GM12878 (cell line): ENCODE measurements at regions not wholly inside any gene's neighbourhood (a gene's known extent, or its start where the extent isn't known, plus 50 kb on each side); places are given as distances from the start of the nearest gene placed in this dataset.

Experiments used
- ATAC-seq: fragments of 200-7000 bp; cut with Tn5 transposase; 3 replicates; pipeline ENCODE4 v1.9.1; 2020; ENCODE audit warnings: mild to moderate bottlenecking, moderate library complexity
- BruUV-seq: library from RNA; stranded (reverse); fragments of 400-500 nt; replicated peaks from 2 replicates; lab custom pipeline; 2021; lab: Mats Ljungman, UMichigan
- CTCF ChIA-PET: fragments of 300-600 bp; sonication (Branson Sonifier 250); formaldehyde crosslinking; extraction: SDS; loops from one replicate; lab custom pipeline; 2021; ENCODE audit warnings: inconsistent platforms; lab: Yijun Ruan, JAX
- POLR2A ChIA-PET: fragments of 350-600 bp; formaldehyde crosslinking; extraction: SDS; loops from one replicate; lab custom pipeline; 2021; ENCODE audit warnings: inconsistent platforms; lab: Charles Lee
- RAD21 ChIA-PET: fragments of 300-600 bp; sonication (Branson Sonifier 250); formaldehyde crosslinking; loops from one replicate; lab custom pipeline; 2023; ENCODE audit warnings: antibody characterized with exemption; ENCODE audit not compliant: unreplicated experiment; lab: Charles Lee
- SMC1A ChIA-PET: fragments of 300-600 bp; sonication (Branson Sonifier 250); formaldehyde crosslinking; loops from one replicate; lab custom pipeline; 2023; ENCODE audit not compliant: unreplicated experiment, uncharacterized antibody; lab: Charles Lee
- DNase-seq: peaks from one replicate; pipeline ENCODE4 v3.0.0-alpha.2; 2011; ENCODE audit warnings: low read depth, low spot score
- FAIRE-seq: peaks from 3 replicates; lab custom pipeline; 2011; peaks lifted over from hg19 to GRCh38; lab: Jason Lieb, UNC
- H2AFZ ChIP-seq: 2 replicates; pipeline ENCODE4 v1.6.0; 2011; ENCODE audit warnings: low read depth, low read length, control low read depth; ENCODE audit not compliant: control insufficient read depth
- H3K27ac ChIP-seq: 2 replicates; pipeline ENCODE4 v1.5.1; 2011; ENCODE audit warnings: control low read depth; ENCODE audit not compliant: control insufficient read depth, insufficient read depth
- H3K27me3 ChIP-seq, 2 experiments: replicated peaks in 1 of 2; 2 replicates each; pipeline versions ENCODE4 v1.6.0 to v1.6.1; 2011; ENCODE audit warnings: low read length in 1 of 2; ENCODE audit not compliant: control insufficient read depth in 2 of 2, insufficient read depth in 2 of 2
- H3K36me3 ChIP-seq, 2 experiments: 2 replicates each; pipeline ENCODE4 v1.5.1; 2011; ENCODE audit warnings: low read length in 1 of 2; ENCODE audit not compliant: control insufficient read depth in 2 of 2, insufficient read depth in 2 of 2
- H3K4me1 ChIP-seq: 2 replicates; pipeline ENCODE4 v1.6.1; 2011; ENCODE audit warnings: mild to moderate bottlenecking, low read length, moderate library complexity, mixed read lengths; ENCODE audit not compliant: control insufficient read depth, insufficient read depth
- H3K4me2 ChIP-seq: 2 replicates; pipeline ENCODE4 v1.6.0; 2011; ENCODE audit warnings: control low read depth; ENCODE audit not compliant: control insufficient read depth, insufficient read depth
- H3K4me3 ChIP-seq: fragments of 200-600 bp; sonication (generic); 2 replicates; pipeline ENCODE4 v1.5.1; 2016
- H3K79me2 ChIP-seq: 2 replicates; pipeline ENCODE4 v1.6.0; 2011; ENCODE audit warnings: low read length; ENCODE audit not compliant: control insufficient read depth, insufficient read depth
- H3K9ac ChIP-seq: 2 replicates; pipeline ENCODE4 v1.8.0; 2011; ENCODE audit warnings: low read length, control low read depth, mixed read lengths; ENCODE audit not compliant: control insufficient read depth, insufficient read depth
- H3K9me3 ChIP-seq: replicated peaks from 3 replicates; pipeline ENCODE4 v1.5.1; 2011; ENCODE audit warnings: mild to moderate bottlenecking, low read length; ENCODE audit not compliant: control insufficient read depth, insufficient read depth
- H4K20me1 ChIP-seq: 2 replicates; pipeline ENCODE4 v1.6.0; 2011; ENCODE audit not compliant: control insufficient read depth, insufficient read depth
- CEBPB ChIP-seq, 2 experiments: fragments of 150-350 bp in 1 of 2; IDR thresholded peaks; 2 replicates each; pipeline ENCODE4 v1.6.1; 2012 to 2014; ENCODE audit warnings: low read depth in 2 of 2, low read length in 2 of 2, borderline replicate concordance in 1 of 2, inconsistent platforms in 1 of 2
- CHD4 ChIP-seq: fragments of 200-600 bp; sonication (generic); IDR thresholded peaks from 2 replicates; pipeline ENCODE4 v1.6.1; 2016; ENCODE audit warnings: mild to moderate bottlenecking
- MLLT1 ChIP-seq: fragments of 450-650 bp; IDR thresholded peaks from 2 replicates; pipeline ENCODE4 v1.6.1; 2016; ENCODE audit warnings: mild to moderate bottlenecking
- MYB ChIP-seq: fragments of 150-350 bp; IDR thresholded peaks from 2 replicates; pipeline ENCODE4 v1.6.1; 2014; ENCODE audit warnings: mild to moderate bottlenecking, low read depth, low read length, borderline replicate concordance
- SRF ChIP-seq, 2 experiments: IDR thresholded peaks; 2 replicates each; pipeline ENCODE4 v1.6.1; 2011; ENCODE audit warnings: low read depth in 2 of 2, low read length in 2 of 2, mild to moderate bottlenecking in 1 of 2, moderate library complexity in 1 of 2
- TAF1 ChIP-seq: IDR thresholded peaks from 2 replicates; pipeline ENCODE4 v1.6.1; 2011; ENCODE audit warnings: mild to moderate bottlenecking, low read depth, low read length, borderline replicate concordance
- TBL1XR1 ChIP-seq: IDR thresholded peaks from 2 replicates; pipeline ENCODE4 v1.6.1; 2012; ENCODE audit warnings: low read depth, low read length, improper control_type of control experiment
- TCF3 ChIP-seq: IDR thresholded peaks from 2 replicates; pipeline ENCODE4 v1.6.1; 2012; ENCODE audit warnings: low read depth, mild to moderate bottlenecking, low read length, borderline replicate concordance; ENCODE audit not compliant: insufficient read depth
- TCF7 ChIP-seq: IDR thresholded peaks from 2 replicates; pipeline ENCODE4 v1.6.1; 2014; ENCODE audit warnings: antibody characterized with exemption, borderline replicate concordance
- YY1 ChIP-seq: IDR thresholded peaks from 2 replicates; pipeline ENCODE4 v1.6.1; 2011; ENCODE audit warnings: low read depth, mild to moderate bottlenecking, low read length
- ZBED1 ChIP-seq: IDR thresholded peaks from 2 replicates; pipeline ENCODE4 v1.6.1; 2016; ENCODE audit warnings: borderline replicate concordance
- WGBS: methylation state at CpG from one replicate; pipeline ENCODE4 v1.1.6; 2016; ENCODE audit warnings: low lambda C conversion rate; ENCODE audit not compliant: insufficient replicate concordance, insufficient coverage; ENCODE audit errors: missing lambda C conversion rate; 5-methylcytosine and 5-hydroxymethylcytosine counted together
- in situ Hi-C: fragments of 300-500 bp; cut with MboI; formaldehyde crosslinking; loops from 9 replicates; pipeline ENCODE4 v1.14.3; 2018; ENCODE audit warnings: mixed read lengths
- intact Hi-C: fragments of 100-400 bp; cut with micrococcal nuclease; formaldehyde crosslinking; loops from one replicate; pipeline ENCODE4 v1.14.2; 2022; ENCODE audit not compliant: unreplicated experiment
- TF ChIP-seq, protein P1 (sequence below): fragments of 450-650 bp; IDR thresholded peaks from 2 replicates; pipeline ENCODE4 v1.6.1; 2018; ENCODE audit warnings: borderline replicate concordance, mild to moderate bottlenecking; ENCODE audit not compliant: partially characterized antibody

DNA sequence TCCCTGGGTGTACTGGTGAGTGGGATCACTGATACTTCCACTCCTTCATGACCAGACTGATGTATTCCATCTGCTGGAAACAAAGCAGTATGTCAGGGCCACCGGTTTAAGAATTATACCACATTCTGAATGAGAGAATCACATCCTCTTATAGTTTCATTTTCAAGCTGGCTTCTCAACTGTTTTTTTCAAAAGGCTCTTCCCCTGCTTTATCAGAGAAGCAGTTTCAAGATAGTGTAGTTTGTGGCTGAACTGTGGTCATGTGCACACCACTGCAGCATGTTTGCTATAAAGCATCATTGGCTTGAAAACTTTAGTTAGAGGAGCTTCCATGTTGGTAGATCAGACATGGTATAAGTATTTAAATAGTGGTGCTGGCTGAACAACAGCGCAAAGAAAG lies 450.5 kb upstream of the CDH10 start (continued):
- TF ChIP-seq TCF3, result no peak

GRCh38 chr5:25094219-25094618 lies 449.4 kb upstream of the CDH10 start:
- TF ChIP-seq MYB (no peak), TCF7 (no peak), YY1 (no peak)
- TF ChIP-seq, all 136 proteins: peak for 0
- Histone ChIP-seq H3K9me3 (no peaks in the 10 kb centered on the region), H3K27me3 (no peaks in the 10 kb centered on the region), H3K4me3 (no peak overlapping the region), H3K36me3 (no peaks in the 10 kb centered on the region), H3K4me2 (no peak overlapping the region), H3K9ac (no peak overlapping the region), H3K27ac (no peak overlapping the region), H2AFZ (no peak overlapping the region), H4K20me1 (no peaks in the 10 kb centered on the region), H3K4me1 (no peaks in the 10 kb centered on the region), H3K79me2 (no peaks in the 10 kb centered on the region)
- ChIA-PET POLR2A (no interaction called here), RAD21 (no interaction called here), SMC1A (interaction anchor here (1.2 kb wide), 1 partner anchor 9 kb away, joined by 3 read pairs; no protein-coding TSS in a partner anchor), CTCF (no interaction called here)
- in situ Hi-C loops, result no loop called here
- FAIRE-seq, result no peak
- intact Hi-C loops, result no loop called here
- DNase-seq, result no peak
- ATAC-seq, result no peak
- 18% methylated on average over 2 of the region's 2 CpGs for WGBS
- no TSS peak for BruUV-seq

DNA sequence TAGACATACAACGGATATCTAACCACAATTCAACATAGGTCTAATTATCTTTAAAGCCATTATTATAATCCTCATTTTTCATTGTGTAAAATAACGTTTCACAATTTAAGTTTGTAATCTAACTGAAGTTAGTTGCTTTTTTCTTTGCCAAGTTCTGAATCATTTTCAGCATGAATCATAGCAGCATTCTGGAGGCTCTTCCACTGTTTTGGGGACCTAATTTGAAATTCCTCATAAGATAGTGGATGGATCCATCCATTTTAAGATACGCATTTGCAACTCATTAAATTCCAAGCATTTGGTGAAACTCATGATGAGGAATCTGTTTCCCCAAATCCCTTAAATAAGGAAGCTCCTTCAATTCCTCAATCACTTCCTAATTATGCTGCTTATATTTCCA lies 447.1 kb upstream of the CDH10 start:
- ATAC-seq, result no peak

More for the DNA sequence above, 447.1 kb upstream of the CDH10 start:
- intact Hi-C loops, result no loop called here
- CTCF ChIA-PET, result no interaction called here
- Histone ChIP-seq H3K27ac (no peak overlapping the region), H3K36me3 (no peaks in the 10 kb centered on the region), H3K4me1 (no peaks in the 10 kb centered on the region), H3K27me3 (no peaks in the 10 kb centered on the region), H3K79me2 (no peaks in the 10 kb centered on the region), H3K4me3 (no peak overlapping the region), H3K9me3 (no peaks in the 10 kb centered on the region), H2AFZ (no peak overlapping the region), H3K9ac (no peak overlapping the region), H3K4me2 (no peak overlapping the region), H4K20me1 (no peaks in the 10 kb centered on the region)
- in situ Hi-C loops, result no loop called here
- DNase-seq (no peak), FAIRE-seq (no peak)
- POLR2A ChIA-PET, result no interaction called here
- SMC1A ChIA-PET, result no interaction called here
- RAD21 ChIA-PET, result no interaction called here
- no TSS peak for BruUV-seq
- WGBS, result 15% methylated on average over 3 of the region's 3 CpGs
- no peak for TF ChIP-seq CHD4
- TF ChIP-seq ZBED1, result no peak
- TF ChIP-seq CEBPB (IDR thresholded peaks at IDR 0.05; ENCODE audit: borderline replicate concordance in 1 of 2, low read depth in 2 of 2, low read length in 2 of 2), result no peak
- no peak for TF ChIP-seq MLLT1
- TF ChIP-seq TBL1XR1, result no peak
- TF ChIP-seq, protein P1, sequence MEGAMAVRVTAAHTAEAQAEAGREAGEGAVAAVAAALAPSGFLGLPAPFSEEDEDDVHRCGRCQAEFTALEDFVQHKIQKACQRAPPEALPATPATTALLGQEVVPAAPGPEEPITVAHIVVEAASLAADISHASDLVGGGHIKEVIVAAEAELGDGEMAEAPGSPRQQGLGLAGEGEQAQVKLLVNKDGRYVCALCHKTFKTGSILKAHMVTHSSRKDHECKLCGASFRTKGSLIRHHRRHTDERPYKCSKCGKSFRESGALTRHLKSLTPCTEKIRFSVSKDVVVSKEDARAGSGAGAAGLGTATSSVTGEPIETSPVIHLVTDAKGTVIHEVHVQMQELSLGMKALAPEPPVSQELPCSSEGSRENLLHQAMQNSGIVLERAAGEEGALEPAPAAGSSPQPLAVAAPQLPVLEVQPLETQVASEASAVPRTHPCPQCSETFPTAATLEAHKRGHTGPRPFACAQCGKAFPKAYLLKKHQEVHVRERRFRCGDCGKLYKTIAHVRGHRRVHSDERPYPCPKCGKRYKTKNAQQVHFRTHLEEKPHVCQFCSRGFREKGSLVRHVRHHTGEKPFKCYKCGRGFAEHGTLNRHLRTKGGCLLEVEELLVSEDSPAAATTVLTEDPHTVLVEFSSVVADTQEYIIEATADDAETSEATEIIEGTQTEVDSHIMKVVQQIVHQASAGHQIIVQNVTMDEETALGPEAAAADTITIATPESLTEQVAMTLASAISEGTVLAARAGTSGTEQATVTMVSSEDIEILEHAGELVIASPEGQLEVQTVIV, result no peak
- TF ChIP-seq SRF (IDR thresholded peaks at IDR 0.05; ENCODE audit: low read depth in 2 of 2, low read length in 2 of 2), result no peak
- TF ChIP-seq TAF1, result no peak
